B cell (primary cell): ENCODE measurements at regions not wholly inside any gene's neighbourhood (a gene's known extent, or its start where the extent isn't known, plus 50 kb on each side); places are given as distances from the start of the nearest gene placed in this dataset.

Experiments
- EZH2 ChIP-seq: IDR thresholded peaks from 2 replicates; pipeline ENCODE4 v1.6.1; 2012; ENCODE audit warnings: borderline replicate concordance, low read depth, mild to moderate bottlenecking, moderate library complexity, low read length; ENCODE audit not compliant: insufficient read depth, poor library complexity, severe bottlenecking
- TF ChIP-seq, protein P1 (sequence below): fragments of 200-600 bp; IDR thresholded peaks from one replicate; pipeline ENCODE4 v1.8.0; 2022; ENCODE audit warnings: antibody characterized with exemption, mild to moderate bottlenecking

DNA sequence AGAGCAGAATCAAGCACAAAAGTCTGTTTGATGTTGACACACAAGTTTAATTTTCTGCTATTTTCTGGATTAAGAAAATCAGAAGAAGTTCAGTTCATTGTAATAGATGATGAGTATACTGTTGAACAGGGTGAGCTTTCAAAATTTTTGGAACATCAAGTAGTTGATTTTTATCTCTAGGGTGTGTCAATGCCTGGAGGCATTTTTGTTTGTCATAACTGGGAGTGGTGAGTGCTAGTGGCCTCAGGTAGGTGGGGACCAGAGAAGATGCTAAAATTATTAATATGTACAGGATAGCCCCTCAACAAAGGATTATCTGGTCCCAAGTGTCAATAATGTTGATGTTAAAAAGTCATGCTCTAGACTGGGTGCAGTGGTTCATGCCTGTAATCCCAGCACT lies 279.7 kb upstream of the GNPDA2 start:
- TF ChIP-seq, protein P1, sequence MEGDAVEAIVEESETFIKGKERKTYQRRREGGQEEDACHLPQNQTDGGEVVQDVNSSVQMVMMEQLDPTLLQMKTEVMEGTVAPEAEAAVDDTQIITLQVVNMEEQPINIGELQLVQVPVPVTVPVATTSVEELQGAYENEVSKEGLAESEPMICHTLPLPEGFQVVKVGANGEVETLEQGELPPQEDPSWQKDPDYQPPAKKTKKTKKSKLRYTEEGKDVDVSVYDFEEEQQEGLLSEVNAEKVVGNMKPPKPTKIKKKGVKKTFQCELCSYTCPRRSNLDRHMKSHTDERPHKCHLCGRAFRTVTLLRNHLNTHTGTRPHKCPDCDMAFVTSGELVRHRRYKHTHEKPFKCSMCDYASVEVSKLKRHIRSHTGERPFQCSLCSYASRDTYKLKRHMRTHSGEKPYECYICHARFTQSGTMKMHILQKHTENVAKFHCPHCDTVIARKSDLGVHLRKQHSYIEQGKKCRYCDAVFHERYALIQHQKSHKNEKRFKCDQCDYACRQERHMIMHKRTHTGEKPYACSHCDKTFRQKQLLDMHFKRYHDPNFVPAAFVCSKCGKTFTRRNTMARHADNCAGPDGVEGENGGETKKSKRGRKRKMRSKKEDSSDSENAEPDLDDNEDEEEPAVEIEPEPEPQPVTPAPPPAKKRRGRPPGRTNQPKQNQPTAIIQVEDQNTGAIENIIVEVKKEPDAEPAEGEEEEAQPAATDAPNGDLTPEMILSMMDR, result no peak
- TF ChIP-seq EZH2, result no peak
